ENCODE measurements at regions not wholly inside any gene's neighbourhood (a gene's known extent, or its start where the extent isn't known, plus 50 kb on each side); places are given as distances from the start of the nearest gene placed in this dataset.

DNA sequence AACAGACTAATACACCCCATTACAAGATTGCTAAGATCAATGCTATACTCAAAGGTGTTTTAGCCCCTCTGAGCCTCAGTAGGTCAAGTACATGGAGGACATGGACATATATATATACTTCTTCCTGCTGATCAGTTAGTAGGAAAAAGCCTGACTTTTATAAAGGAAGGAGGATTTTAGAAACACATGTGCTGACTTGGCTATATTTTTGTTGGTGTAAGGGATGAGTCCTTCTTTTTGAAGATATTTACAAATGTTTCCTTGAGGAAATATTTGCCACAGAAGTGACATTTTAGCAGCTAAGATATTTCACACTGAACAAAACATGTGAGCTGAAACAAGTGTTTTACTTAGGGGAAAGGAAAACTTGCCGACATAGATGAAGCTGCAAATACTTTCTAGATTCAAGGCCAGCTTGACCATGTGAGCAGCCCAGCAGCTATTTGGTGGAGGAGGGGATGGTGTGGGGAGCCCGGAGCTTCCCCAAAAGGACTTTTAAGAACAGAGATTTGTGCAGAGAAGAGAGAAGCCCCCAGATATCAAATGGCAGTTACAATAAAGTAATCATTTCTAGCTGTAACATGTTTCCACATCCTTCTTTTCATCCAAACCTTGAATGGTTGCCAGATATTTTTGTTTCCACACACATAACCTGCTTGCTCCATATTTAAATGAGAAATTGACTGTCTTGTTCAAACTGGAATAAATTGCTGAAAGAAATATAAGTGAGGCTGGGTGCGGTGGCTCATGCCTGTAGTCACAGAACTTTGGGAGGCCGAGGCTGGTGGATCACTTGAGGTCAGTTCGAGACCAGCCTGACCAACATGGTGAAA lies 111.7 kb upstream of the NR2F2 start:
- no peak for DNase-seq (ENCODE audit: low read depth in 3 of 3, low spot score in 1 of 3)

DNA sequence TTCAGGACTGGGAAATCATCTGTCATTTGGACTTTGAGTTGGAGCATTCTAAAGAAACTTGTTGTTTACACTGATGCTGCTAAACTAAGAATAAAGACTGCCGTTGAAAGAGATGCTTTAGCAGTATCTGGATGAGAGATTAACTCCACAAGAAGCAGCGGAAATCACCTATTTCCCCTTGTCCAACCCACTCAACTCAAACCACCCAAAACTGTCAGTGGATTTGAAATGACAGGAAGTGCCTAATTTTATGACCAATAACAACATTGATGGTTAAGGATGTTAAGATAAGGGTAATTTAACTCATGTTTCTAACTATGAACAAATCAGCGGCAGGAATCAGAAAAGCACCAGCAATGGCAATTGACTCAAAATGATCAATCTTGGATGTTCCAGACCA lies 110.8 kb upstream of the NR2F2 start:
- no peak for DNase-seq (ENCODE audit: low read depth in 3 of 3, low spot score in 1 of 3)

DNA sequence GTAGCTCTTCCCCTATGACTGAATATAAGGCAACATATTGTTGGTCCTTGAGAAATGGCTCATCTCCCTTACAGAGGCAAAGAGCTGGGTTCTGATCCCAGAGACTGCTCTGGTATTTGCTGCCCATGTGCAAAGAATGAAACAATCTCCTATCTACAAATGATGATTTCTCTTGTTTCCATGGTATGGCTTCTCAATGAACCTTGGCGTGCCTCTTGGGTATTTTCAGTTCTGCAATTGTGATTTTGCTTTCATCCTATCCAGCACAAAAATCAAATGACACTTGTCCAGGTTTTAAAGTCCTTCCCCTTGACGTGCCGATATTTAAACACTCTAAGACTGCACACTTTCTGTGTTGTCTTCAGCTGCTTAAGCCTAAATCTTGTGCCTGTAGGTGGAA lies 109.8 kb upstream of the NR2F2 start:
- no peak for DNase-seq (ENCODE audit: low read depth in 3 of 3, low spot score in 1 of 3)

DNA sequence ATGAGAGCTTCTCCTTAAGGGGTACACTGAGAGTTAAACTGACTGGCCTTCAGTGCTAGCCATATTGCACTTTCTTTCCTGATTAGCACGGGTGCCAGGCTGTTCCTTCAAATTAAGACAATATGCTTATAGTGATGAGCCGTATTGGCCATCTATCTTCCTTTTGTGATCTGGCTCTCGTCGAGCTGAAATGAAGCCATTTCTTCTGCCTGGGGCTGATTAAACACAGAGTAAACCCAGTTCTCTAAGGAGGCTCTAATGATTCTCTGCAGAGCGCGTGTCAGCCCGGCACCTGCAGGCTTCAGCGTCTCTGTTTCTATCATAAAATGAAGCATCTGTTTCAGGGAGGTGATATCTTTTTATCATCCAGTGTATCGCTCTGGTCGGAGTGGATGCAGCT lies 107.5 kb upstream of the NR2F2 start:
- no peak for DNase-seq (ENCODE audit: low read depth in 3 of 3, low spot score in 1 of 3)

DNA sequence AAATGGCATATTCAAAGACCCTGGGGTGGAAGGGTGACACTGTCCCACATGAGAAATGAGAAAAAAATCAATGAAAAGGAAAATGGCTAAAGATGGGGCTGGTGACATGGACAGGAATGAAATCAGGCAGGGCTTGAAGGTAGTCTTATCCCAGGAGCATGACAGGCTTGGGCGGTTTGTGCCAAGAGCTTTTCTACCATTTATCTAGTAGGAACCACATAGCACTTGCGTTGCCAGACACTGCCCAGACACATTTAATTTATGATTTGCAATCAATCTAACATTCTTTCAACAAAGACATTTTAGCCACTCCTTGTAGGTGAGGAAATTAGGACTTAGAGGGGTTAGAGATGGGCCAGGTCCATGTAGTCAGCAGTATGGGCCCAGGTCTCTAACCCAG lies 106.6 kb upstream of the NR2F2 start:
- no peak for DNase-seq (ENCODE audit: low read depth in 3 of 3, low spot score in 1 of 3)

DNA sequence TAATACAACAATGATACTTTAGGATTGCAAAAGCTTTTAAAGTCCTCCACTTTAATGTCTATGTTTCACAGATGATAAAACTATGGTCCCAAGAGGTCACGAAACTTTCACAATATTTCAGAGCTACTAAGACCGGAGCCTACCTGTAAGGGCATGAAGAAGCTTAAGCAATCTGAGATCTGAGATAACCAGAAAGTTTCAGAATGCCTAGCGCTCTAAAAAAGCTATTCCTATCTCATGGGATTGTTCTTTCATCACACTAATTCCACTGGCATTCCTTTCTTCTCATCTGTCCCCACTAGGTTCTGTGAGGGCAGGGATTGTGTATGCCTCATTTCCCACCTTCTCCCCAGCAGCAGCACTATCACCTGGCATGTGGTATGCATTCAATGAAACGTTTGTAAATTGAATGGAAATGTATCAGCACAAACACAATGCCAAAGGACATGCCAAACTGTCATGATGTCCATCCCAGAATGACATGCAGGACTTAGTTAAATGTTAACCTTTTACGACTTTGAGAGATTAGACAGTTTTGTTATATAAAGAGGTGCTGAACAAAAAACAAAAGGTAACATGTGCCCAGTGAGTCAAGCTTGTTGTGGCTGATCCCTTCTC lies 104.7 kb upstream of the NR2F2 start:
- DNase-seq (ENCODE audit: low read depth in 3 of 3, low spot score in 1 of 3) = no peak

DNA sequence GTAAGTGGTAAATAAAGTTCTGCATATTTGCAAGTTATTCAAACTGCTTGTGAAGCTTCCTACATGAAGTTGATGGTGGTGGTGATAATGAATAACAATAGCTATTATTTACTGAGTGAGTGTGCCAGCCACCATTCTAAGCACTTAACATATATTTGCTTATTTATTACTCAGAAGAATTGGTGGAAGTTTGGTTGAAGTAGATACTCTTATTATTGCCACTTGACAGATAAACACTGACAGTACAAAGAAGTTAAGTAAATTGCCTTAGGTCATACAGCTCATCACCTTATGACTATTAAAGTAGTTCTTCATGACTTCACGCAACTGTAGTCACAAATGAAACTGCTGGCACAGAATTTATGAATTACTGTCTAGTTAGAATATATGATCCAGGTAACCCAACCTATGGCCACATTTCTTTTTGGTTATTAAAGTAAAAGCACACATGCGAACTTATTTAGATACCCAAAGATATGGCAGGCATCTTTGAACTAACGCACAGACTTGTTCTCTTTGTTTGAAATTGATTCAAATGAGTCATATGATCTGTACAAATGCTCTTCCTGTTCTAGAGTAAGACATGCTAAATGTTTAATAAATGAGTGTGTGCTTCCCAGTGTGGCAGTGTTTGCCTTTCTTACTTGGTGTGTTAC lies 99.8 kb upstream of the NR2F2 start:
- DNase-seq (ENCODE audit: low read depth in 3 of 3, low spot score in 1 of 3) = no peak

DNA sequence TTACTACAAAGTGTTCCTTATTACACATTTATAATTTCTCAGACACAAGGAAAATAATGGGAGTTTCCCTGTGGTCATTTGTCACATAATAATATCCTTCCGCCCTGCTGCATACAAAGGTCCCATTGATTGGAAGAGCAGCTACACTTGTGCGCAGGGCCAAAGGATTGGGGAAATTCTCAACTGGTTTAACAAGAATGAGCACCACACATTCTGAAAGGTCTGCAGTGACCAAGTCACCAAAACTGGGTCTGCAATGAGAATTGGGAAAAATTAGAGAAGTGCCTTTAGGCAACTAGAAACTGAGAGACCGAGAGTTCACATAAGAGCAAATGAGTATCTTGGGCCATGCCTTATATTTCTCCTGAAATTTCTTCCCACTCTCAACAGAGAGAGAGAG lies 98.2 kb upstream of the NR2F2 start:
- DNase-seq (ENCODE audit: low read depth in 3 of 3, low spot score in 1 of 3) = no peak

DNA sequence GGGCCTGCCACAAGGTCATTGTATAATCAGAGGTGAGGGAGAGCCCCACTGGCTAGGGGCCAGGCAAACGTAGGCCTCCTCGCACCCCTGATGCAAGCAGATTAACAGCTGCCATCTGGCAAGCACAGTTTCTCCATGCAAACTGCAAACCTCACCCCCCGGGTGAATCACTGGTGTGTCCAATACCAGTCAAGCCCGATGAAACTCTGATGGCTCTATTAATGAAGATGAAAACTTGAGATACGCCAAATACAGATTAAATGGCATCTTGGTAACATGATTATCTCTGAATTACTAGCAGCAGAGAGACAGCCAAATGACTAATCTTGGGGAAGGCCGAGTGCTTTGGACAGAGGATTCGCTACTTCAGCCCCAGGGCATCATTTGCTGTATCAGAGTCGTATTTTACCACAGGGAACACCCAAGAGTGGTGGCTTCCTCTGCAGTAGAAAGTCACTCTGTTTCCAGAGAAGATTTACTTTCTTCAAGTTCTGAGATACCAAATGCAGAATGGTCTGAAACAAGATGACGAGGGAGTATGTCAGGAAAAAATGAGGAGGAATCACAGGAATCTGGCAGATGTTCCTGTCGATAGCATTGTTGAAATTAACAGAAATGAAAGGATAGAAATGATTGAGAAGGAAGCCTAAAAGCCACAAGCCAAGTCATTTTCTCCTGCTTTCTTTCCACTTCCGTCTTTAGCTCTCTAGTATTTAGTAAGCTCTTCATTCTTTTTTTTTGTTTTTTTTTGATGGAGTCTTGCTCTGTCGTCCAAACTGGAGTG lies 96.2 kb upstream of the NR2F2 start:
- DNase-seq (ENCODE audit: low read depth in 3 of 3, low spot score in 1 of 3) = no peak

DNA sequence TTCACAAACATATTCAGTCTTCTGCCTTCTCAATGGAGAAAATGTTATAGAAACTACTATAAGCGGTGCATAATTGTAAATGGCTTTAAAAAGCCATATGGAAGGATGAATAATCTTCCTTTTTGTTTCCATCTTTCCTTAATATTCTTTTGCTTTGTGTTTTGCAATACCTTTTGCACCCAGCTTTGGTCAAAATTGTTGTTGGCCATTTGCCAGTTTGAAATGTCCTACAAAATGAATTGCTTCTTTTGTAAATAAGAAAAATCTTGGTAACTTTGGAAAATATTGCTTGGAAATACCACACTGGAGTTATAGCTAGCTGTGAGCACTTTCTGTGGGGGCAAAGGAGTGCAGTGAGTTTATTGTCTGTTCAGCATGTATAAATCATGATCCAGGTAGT lies 93.5 kb upstream of the NR2F2 start:
- no peak for DNase-seq (ENCODE audit: low read depth in 3 of 3, low spot score in 1 of 3)

DNA sequence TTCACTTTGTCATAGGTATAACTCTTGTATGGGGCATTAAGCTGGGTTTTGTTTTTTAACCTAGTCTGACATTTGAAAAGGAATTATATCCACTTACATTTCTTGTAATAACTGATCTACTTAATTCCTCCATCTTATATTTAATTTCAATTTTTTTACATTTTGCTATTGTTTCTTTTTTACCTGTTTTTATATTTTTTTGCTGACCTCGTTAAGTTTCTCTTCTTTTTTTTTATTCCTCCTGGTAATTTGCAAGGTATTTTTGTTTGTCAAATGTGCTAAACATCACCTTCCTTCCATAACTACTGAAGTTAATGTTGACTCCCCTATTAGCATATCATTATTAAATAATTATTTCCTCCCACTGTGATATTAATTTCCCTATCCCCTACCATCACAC lies 87.7 kb upstream of the NR2F2 start:
- DNase-seq (ENCODE audit: low read depth in 3 of 3, low spot score in 1 of 3) = no peak

DNA sequence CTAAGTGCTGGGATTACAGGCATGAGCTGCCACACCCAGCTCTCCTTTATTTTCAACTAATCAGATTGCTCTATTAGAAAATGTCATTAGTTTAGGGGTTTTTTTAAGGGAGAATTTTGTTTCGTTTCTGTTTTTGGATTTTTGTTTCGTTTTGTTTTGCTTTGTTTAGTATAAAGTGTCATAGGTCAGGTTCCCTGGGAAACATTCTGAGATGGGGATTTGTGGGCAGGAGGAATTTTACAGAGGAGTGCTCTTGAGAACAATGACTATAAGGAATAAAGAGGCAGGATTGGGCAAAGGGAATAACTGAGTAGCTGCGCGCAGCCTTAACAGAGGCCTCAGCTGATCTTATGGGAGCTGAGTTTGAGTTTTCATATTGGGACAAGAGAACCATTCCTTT lies 86.8 kb upstream of the NR2F2 start:
- no peak for DNase-seq (ENCODE audit: low read depth in 3 of 3, low spot score in 1 of 3)

DNA sequence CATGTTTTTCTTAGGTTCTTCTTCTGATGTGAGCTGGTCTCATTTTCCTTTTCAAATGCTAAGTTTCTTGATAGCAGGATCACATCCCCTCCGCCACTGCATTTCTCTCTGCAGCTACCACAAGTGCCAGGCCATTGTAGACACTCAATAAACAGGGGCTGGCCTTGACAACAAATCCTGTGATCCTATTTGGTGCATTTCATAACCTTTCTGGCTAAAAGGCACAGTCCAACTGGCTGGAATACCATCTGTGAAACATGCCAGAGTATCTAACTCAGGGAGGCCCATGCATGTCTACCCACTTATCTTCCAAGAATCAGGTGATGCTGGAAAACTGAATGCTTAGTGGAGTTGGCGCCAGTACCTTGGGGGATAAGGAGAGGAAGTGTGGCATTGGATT lies 85.2 kb upstream of the NR2F2 start:
- no peak for DNase-seq (ENCODE audit: low read depth in 3 of 3, low spot score in 1 of 3)

DNA sequence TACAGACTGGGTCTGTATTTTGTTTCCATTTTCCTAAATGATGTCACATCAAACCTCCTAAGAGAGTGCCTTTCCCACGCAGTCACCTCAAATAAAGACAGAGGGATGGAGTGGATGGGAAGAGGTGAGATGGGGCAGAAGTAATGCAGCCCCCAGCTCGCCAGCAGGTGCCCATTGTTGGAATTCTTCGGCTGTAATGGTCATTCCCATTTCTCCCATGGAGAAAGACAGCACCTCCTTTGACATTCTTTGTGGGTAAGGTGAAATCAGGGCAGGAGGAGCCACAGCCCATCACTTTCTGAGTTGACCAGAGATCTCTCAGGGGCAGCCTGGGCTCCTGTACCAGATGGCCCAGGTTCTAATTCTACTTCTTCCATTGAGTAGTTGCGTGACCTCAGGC lies 84.4 kb upstream of the NR2F2 start:
- no peak for DNase-seq (ENCODE audit: low read depth in 3 of 3, low spot score in 1 of 3)

DNA sequence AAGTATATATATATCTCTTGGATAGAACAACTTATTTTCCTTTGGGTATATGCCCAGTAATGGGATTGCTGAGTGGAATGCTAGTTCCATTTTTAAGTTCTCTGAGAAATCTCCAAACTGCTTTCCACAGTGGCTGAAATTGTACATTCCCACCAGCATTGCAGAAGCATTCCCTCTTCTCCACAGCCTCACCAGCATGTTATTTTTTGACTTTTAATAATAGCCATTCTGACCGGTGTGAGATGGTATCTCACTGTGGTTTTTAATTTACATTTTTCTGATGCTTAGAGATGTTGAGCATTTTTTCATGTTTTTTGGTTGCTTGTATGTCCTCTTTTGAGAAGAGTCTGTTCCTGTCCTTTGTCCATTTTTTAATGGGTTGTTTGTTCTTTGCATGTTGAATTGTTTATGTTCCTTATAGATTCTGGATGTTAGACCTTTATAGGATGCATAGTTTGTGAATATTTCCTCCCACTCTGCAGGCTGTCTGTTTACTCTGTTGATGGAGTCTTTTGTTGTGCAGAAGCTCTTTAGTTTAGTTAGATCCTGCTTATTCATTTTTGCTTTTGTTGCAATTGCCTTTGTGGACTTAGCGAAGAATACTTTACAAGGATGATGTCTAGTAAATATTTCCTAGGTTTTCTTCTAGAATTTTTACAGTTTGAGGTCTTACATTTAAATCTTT lies 82.7 kb upstream of the NR2F2 start:
- DNase-seq (ENCODE audit: low read depth in 3 of 3, low spot score in 1 of 3) = no peak

DNA sequence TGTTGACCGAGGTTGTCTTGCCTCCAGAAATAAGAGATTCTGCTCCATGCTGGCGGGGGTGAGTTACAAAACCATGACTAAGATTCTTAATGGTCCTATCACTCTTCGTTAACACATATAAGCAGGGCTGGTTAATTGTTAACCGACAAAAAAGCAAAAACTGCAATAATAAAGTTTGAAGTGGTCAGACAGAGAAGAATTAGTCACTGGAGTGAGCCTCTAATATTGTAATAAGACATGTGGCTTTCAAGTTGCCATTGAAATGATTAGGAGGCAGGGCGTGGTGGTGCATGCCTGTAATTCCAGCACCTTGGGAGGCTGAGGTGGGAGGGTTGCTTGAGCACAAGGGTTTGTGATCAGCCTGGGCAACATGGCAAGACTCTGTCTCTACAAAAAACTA lies 78.4 kb upstream of the NR2F2 start:
- DNase-seq (ENCODE audit: low read depth in 3 of 3, low spot score in 1 of 3) = no peak

DNA sequence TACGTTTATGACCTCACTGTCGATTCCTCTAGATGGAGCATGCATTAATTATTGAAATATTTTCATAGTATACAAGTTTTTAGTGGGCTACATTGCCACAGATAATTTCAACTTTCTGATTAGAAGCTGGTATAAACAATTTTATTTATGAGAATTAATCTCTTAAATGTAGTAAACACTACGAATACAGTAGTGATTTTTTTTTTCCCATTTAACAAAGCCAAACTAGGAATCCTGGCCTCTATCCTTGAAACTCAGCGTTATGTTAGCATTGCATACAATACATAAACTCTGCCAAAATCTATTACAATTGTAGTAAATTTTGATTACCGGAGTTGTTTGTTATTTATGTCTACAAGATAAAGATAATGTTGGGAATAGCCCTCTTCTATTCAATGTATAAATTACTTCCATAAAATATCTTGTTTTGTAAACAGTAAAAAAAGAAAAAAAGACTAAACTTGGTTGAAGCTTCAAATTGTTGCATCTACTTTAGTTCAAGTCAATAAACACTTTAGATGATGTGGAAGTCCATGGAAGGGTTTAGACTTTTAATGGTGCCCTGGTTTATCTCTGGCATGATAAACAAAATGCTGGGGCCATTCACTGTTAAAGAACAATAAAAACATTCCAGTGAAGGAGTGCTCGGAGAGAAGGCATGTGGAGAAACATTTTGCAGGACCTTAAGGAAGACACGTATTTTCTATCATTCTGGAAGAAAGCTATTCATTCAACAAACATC lies 77.3 kb upstream of the NR2F2 start:
- no peak for DNase-seq (ENCODE audit: low read depth in 3 of 3, low spot score in 1 of 3)

DNA sequence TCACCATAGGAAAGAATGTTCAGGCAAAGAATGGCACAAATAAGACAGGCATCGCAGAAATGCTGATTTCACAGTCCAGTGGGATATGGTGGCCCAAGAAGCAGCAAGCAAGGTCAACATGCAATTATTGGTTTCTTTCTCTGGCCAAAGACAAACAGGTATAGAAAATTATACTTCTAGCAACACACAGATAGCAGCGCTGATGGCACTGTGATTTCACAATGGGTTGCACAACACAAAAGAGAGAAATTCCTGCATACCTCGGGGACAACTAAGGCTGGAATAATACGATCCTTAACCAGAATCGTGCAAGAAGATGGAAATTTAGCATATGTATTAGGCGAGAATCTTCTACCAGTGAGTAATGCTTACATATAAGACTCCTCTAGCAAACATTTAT lies 76.3 kb upstream of the NR2F2 start:
- no peak for DNase-seq (ENCODE audit: low read depth in 3 of 3, low spot score in 1 of 3)

DNA sequence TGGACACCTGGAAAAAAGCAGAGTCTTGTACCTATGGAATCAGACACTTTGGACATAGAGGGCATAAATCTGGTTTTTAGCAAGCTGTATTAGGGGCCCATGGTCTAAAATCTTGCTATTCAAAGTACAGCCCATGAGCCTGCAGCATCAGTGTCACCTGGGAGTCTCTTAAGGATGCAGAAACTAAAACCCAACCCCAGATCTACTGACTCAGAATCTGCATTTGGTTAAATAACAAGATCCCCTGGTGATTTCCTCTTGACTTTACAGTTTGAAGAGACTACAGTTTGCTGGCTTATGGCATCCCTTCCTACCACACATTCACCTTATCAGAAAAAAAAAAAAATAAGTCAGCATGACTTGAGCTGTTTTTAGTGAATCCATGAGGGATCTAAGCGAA lies 74.9 kb upstream of the NR2F2 start:
- DNase-seq (ENCODE audit: low read depth in 3 of 3, low spot score in 1 of 3) = no peak

DNA sequence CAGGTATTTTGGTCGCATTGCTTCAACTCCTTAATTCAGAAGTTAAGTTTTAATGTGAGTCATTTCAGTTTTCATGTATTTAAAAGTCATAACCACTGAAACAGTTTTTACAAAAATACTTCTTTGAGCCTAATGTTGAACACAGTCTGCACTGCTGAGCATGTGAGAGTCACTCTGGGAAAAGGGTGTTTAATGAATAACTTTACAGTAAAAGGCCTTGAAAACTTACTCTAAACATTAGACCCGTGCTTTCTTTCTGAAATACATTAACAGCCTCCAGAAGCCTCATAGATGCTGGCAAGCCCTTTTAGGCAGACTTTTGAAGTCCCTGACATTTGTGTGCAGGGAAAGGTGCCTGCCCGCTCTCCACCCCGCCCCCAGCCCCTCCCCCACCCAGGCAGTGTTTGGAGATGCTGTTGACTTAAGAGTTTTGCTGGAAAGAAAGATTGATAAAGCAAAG lies 68.9 kb upstream of the NR2F2 start:
- DNase-seq (ENCODE audit: low read depth in 3 of 3, low spot score in 1 of 3) = no peak

All from stimulated activated CD4-positive, alpha-beta T cell treated with anti-CD3 and anti-CD28 coated beads, TNF-alpha, amount 100 ng/mL, for 1 hour (primary cell).